Astrocyte (in vitro differentiated cells and primary cell): ENCODE measurements at regions not wholly inside any gene's neighbourhood (a gene's known extent, or its start where the extent isn't known, plus 50 kb on each side); places are given as distances from the start of the nearest gene placed in this dataset.
A peak's percentile ranks its signal among the peaks of the same experiment; 100 is the strongest.

Experiments used
- DNase-seq: peaks from one replicate; pipeline ENCODE4 v3.0.0-alpha.2; 2010; ENCODE audit warnings: low read depth
- FAIRE-seq: peaks from 2 replicates; lab custom pipeline; 2011; peaks lifted over from hg19 to GRCh38; lab: Jason Lieb, UNC
- H2AFZ ChIP-seq: 2 replicates; pipeline ENCODE4 v1.6.0; 2012; ENCODE audit warnings: low read depth, low read length, inconsistent platforms
- H3K27ac ChIP-seq: 2 replicates; pipeline ENCODE4 v1.5.1; 2011; ENCODE audit warnings: low read depth, low read length, inconsistent platforms
- H3K27me3 ChIP-seq: 2 replicates; pipeline ENCODE4 v1.6.0; 2011; ENCODE audit warnings: low read length, inconsistent platforms; ENCODE audit not compliant: insufficient read depth
- H3K36me3 ChIP-seq: 2 replicates; pipeline ENCODE4 v1.5.1; 2011; ENCODE audit warnings: low read length, inconsistent platforms; ENCODE audit not compliant: insufficient read depth
- H3K4me1 ChIP-seq: 2 replicates; pipeline ENCODE4 v1.5.1; 2011; ENCODE audit warnings: low read length, inconsistent platforms; ENCODE audit not compliant: insufficient read depth
- H3K4me2 ChIP-seq: 2 replicates; pipeline ENCODE4 v1.6.0; 2012; ENCODE audit warnings: low read length, inconsistent platforms
- H3K4me3 ChIP-seq: 2 replicates; pipeline ENCODE4 v1.5.1; 2011; ENCODE audit warnings: low read depth, mild to moderate bottlenecking, low read length, inconsistent platforms; ENCODE audit not compliant: insufficient read depth
- H3K79me2 ChIP-seq: 2 replicates; pipeline ENCODE4 v1.6.0; 2012; ENCODE audit warnings: mild to moderate bottlenecking, low read length, inconsistent platforms; ENCODE audit not compliant: insufficient read depth
- H3K9ac ChIP-seq: 2 replicates; pipeline ENCODE4 v1.6.0; 2012; ENCODE audit warnings: mild to moderate bottlenecking, low read length, inconsistent platforms
- H3K9me3 ChIP-seq: 2 replicates; pipeline ENCODE4 v1.5.1; 2012; ENCODE audit warnings: low read depth, mild to moderate bottlenecking, low read length, inconsistent platforms; ENCODE audit not compliant: insufficient read depth
- H4K20me1 ChIP-seq: 2 replicates; pipeline ENCODE4 v1.6.0; 2012; ENCODE audit warnings: low read length, inconsistent platforms; ENCODE audit not compliant: insufficient read depth
- H3K27ac Mint-ChIP-seq: one replicate; pipeline ENCODE4 v1.8.0; 2021; ENCODE audit warnings: mild to moderate bottlenecking, mixed read lengths; ENCODE audit not compliant: unreplicated experiment
- H3K27me3 Mint-ChIP-seq: one replicate; pipeline ENCODE4 v1.8.0; 2021; ENCODE audit warnings: low read depth, mixed read lengths; ENCODE audit not compliant: unreplicated experiment
- H3K36me3 Mint-ChIP-seq: one replicate; pipeline ENCODE4 v1.8.0; 2021; ENCODE audit warnings: low read depth, mixed read lengths; ENCODE audit not compliant: unreplicated experiment
- H3K4me1 Mint-ChIP-seq: one replicate; pipeline ENCODE4 v1.8.0; 2021; ENCODE audit warnings: low read depth, mixed read lengths; ENCODE audit not compliant: unreplicated experiment
- H3K4me3 Mint-ChIP-seq: one replicate; pipeline ENCODE4 v1.8.0; 2021; ENCODE audit warnings: mild to moderate bottlenecking, moderate library complexity, mixed read lengths; ENCODE audit not compliant: unreplicated experiment
- H3K9me3 Mint-ChIP-seq: one replicate; pipeline ENCODE4 v1.8.0; 2021; ENCODE audit warnings: mild to moderate bottlenecking, mixed read lengths; ENCODE audit not compliant: unreplicated experiment
- EZH2 ChIP-seq: IDR thresholded peaks from 2 replicates; pipeline ENCODE4 v1.6.1; 2012; ENCODE audit warnings: mild to moderate bottlenecking, low read length, inconsistent platforms; ENCODE audit not compliant: insufficient read depth
- TF ChIP-seq, protein P1 (sequence below): IDR thresholded peaks from 2 replicates; pipeline ENCODE4 v1.5.1; 2011; ENCODE audit warnings: low read depth, mild to moderate bottlenecking, inconsistent platforms, low read length, moderate library complexity; ENCODE audit not compliant: insufficient read depth

- FAIRE-seq (no peak), DNase-seq (no peak)
- H3K27me3 ChIP-seq = no peaks in the 10 kb centered on the region
- H3K4me2 ChIP-seq = no peak overlapping the region
- no peaks in the 10 kb centered on the region for H3K36me3 ChIP-seq
- no peaks in the 10 kb centered on the region for H3K4me1 ChIP-seq
- Mint-ChIP-seq H3K36me3 (no peaks in the 10 kb centered on the region), H3K27me3 (no peaks in the 10 kb centered on the region), H3K4me3 (no peak overlapping the region), H3K9me3 (peaks cover 12% of the 10 kb centered on the region), H3K27ac (no peak overlapping the region), H3K4me1 (peaks cover 11% of the 10 kb centered on the region)
- H2AFZ ChIP-seq = no peak overlapping the region
- TF ChIP-seq, protein P1, sequence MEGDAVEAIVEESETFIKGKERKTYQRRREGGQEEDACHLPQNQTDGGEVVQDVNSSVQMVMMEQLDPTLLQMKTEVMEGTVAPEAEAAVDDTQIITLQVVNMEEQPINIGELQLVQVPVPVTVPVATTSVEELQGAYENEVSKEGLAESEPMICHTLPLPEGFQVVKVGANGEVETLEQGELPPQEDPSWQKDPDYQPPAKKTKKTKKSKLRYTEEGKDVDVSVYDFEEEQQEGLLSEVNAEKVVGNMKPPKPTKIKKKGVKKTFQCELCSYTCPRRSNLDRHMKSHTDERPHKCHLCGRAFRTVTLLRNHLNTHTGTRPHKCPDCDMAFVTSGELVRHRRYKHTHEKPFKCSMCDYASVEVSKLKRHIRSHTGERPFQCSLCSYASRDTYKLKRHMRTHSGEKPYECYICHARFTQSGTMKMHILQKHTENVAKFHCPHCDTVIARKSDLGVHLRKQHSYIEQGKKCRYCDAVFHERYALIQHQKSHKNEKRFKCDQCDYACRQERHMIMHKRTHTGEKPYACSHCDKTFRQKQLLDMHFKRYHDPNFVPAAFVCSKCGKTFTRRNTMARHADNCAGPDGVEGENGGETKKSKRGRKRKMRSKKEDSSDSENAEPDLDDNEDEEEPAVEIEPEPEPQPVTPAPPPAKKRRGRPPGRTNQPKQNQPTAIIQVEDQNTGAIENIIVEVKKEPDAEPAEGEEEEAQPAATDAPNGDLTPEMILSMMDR = no peak
- no peak for TF ChIP-seq EZH2
- no peaks in the 10 kb centered on the region for H3K79me2 ChIP-seq
- no peaks in the 10 kb centered on the region for H4K20me1 ChIP-seq
- H3K27ac ChIP-seq = no peak overlapping the region
- no peak overlapping the region for H3K4me3 ChIP-seq
- no peaks in the 10 kb centered on the region for H3K9me3 ChIP-seq
- H3K9ac ChIP-seq = no peak overlapping the region
These were observed 268.6 kb downstream of the PTBP2 start for GRCh38 chr1:96990136-96990535.

GRCh38 chr1:96991261-96991660, 269.7 kb downstream of the PTBP2 start:
- H4K20me1 ChIP-seq = no peaks in the 10 kb centered on the region
- H3K79me2 ChIP-seq = no peaks in the 10 kb centered on the region
- DNase-seq = no peak
- H3K4me2 ChIP-seq = no peak overlapping the region
- no peak overlapping the region for H3K27ac ChIP-seq
- no peaks in the 10 kb centered on the region for H3K27me3 ChIP-seq
- H3K4me1 ChIP-seq = no peaks in the 10 kb centered on the region
- no peaks in the 10 kb centered on the region for H3K36me3 Mint-ChIP-seq
- no peak overlapping the region for H3K4me3 ChIP-seq
- peaks cover 7% of the 10 kb centered on the region for H3K9me3 Mint-ChIP-seq
- no peak overlapping the region for H3K9ac ChIP-seq
- no peak overlapping the region for H3K27ac Mint-ChIP-seq
- no peak for FAIRE-seq
- peaks cover 11% of the 10 kb centered on the region for H3K4me1 Mint-ChIP-seq
- H3K27me3 Mint-ChIP-seq = no peaks in the 10 kb centered on the region
- H3K4me3 Mint-ChIP-seq = no peak overlapping the region
- no peaks in the 10 kb centered on the region for H3K36me3 ChIP-seq
- no peak for TF ChIP-seq EZH2
- TF ChIP-seq, protein P1 = no peak
- no peak overlapping the region for H2AFZ ChIP-seq
- H3K9me3 ChIP-seq = no peaks in the 10 kb centered on the region

- H3K27ac ChIP-seq = no peak overlapping the region
- H3K79me2 ChIP-seq = no peaks in the 10 kb centered on the region
- H3K27me3 ChIP-seq = no peaks in the 10 kb centered on the region
- DNase-seq (peak; percentile 68), FAIRE-seq (peak; percentile 26)
- TF ChIP-seq, protein P1 = no peak
- TF ChIP-seq EZH2 = no peak
- Mint-ChIP-seq H3K36me3 (no peaks in the 10 kb centered on the region), H3K27me3 (peaks cover 4% of the 10 kb centered on the region), H3K27ac (no peak overlapping the region), H3K9me3 (peaks cover 2% of the 10 kb centered on the region), H3K4me1 (peaks cover 11% of the 10 kb centered on the region), H3K4me3 (no peak overlapping the region)
- no peaks in the 10 kb centered on the region for H4K20me1 ChIP-seq
- H3K9ac ChIP-seq = no peak overlapping the region
- H3K36me3 ChIP-seq = no peaks in the 10 kb centered on the region
- no peak overlapping the region for H2AFZ ChIP-seq
- H3K4me3 ChIP-seq = no peak overlapping the region
- no peak overlapping the region for H3K4me2 ChIP-seq
- H3K4me1 ChIP-seq = no peaks in the 10 kb centered on the region
- no peaks in the 10 kb centered on the region for H3K9me3 ChIP-seq
These were observed 271.3 kb downstream of the PTBP2 start for GRCh38 chr1:96992871-96993270.
